NCI-H2196 (cell line): ENCODE measurements at regions not wholly inside any gene's neighbourhood (a gene's known extent, or its start where the extent isn't known, plus 50 kb on each side); places are given as distances from the start of the nearest gene placed in this dataset.
"Not testable (repeated sequence)": the region's sequence is repeated elsewhere in the genome, so short reads cannot be mapped to it uniquely, and the experiment has no call there.

Experiments used
- DNase-seq: peaks from one replicate; lab custom pipeline; 2025; ENCODE audit not compliant: unreplicated experiment; lab: John Stamatoyannopoulos, UW

DNA sequence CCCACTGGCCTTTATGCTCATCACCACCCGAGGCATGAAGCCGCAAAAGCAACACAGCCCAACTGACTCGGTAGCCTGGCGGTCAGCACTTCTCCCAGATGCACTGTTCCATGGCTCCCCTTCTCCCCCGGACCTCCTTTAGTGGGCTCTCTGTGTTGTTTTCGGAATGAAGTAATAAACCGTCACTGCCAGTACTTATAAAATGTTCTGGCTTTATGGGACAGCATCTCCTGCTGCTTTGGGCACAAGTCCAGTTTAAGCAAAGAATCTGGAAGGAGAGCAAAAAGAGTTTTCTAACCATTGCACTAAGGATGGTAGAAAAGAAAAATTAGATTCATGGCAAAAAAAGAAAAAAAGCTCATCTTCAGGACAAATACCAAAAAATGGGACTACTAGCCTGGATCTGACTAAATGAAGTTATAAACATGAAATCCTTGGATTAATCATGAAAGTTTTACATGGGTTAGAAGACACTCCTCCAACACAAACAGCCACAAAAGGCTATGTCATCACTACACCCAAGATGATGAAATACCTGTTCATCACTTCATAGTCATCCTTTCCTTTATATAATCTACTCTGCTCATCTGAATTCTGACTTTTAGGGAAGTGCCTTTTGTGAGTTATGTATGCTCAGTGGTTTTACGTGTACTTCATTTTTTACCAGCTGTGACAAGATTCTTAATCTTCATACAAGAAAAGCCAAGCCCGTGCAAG, 89.5 kb upstream of the UBE2E2 start:
- no peak for DNase-seq

DNA sequence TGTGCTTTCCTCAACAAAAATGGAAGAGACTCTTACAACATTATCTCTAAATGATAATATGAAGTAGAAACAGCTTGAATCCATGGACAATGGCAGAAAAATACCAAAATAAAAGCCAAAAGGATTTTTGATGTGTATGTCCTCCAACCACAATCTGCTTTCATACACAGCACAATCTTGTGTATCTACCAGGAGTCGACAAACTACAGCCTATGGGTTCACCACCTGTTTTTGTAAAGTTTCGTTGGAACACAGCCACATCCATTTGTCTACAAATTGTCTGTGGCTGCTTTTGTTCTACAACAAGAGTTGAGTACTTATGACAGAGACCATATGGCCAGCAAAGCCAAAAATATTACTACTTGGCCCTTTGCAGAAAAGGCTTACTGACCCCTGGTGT, 88.7 kb upstream of the UBE2E2 start:
- DNase-seq: no peak

DNA sequence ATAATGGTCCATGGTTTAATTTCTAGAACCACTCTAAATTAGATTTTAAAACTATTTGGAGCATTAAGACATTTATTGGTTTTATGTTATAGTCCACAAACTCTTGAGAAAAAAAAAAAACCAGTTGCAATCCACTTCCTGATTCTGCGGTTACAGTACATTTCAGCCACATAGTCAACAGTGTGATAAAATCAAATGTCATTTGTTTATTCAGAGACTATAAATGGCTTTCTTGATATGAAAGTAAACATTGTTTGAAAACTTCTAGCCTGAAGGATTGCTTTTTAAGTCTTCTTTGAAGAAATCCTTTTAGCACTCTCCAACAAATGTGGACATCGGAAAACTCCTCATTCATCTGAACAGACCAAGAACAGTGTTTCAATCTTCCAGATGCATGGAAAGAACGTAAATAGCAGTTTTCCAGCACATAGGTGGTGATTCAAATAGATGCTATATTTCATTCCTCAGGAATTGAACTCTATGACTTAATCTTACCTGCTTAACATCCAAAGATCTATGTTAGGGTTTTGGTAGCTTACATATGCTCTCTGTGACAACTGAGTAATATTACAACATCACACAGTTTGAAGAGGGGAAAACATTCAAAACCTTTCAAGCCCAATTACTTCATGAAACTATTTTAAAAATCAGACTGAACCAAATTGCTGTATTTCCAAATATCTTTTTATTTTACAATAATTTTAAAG, 87.8 kb upstream of the UBE2E2 start:
- no peak for DNase-seq

DNA sequence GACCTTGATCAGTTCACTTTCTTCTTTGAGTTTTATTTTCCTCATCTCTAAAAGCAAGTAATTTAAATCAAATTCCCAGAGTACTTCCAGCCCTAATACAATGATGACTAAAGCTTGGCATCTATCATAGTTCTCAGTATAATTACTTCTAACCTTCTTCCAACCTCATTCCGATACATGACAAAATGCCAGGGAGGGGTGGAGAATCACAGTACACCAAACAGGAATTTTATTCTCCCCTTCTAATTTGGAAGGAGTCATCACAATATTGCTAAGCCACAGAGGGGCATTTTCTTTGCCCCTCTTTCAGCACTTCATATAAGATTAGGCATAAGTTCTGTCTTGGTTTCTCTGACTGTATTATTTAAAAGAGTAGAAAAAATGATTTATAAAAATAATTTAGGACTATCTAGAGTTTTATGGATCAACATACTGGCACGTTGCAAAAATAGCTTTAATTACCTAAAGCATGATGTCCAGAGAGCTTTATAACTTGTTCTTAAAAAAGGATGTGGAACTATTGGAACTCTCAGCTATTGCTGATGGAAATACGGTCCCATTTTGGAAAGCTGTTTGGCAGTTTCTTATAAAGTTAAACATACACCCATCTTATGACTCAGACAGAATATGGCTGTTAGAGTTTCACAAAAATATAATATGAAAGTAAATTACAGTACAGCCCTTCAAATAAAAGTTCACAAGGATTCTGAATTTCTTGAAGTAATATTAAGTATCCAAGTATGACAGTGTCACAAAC, 86.9 kb upstream of the UBE2E2 start:
- DNase-seq: no peak

DNA sequence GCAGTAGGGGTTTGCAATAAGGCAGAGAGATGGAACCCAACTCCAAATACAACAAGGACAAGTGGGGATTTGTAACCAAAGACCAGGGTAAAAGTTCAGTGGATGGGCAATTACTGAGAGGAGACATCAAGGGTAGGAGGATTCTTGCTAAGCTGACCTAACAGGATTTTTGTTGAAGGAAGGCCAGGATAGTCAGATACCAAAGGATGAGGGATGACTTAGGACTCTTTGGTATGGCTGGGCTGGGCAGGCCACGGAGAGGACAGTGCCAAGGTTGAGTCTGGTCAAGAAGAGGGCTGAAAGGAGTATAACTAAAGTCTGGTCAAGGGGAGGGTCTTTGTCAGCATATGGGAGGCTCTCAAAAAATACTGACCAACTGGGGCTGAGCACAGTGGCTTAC, 85.3 kb upstream of the UBE2E2 start:
- DNase-seq: no peak

DNA sequence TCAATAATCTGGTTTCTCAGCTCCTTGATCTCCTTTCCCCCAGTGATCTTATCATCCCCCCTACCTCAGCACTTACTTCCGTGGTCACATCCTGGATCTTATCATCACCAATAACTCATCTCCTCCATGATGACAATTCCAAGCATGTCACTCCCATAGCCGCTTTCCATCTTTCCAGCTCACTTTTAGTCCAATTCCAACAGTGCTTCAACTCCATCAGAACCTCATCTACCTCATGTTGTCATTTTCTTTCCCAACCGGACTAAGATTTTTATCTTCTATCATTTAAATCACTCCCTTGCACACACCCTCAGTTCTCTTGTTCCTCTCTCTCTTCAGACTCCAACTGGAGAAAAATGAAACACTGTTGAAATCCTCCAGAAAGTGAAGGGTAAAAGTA, 75.9 kb upstream of the UBE2E2 start:
- no peak for DNase-seq

DNA sequence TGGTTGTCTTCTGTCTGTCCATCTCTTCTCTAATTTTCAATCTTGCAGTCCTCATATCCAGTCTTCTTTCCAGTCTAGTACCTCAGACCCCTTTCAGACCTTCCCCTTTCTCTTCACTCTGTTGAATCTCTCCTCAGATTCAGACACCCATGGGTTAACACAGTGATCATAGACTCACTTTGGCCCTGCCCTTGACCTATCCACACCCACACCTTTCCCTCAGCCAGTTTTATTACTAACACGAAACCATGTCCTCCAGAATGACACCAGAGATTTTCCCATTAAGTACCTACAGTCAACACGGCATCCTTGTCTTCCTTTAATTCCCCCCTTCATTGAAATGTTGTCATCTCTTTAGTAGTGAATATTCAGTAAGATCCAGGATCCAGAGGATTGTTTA, 74.5 kb upstream of the UBE2E2 start:
- no peak for DNase-seq

DNA sequence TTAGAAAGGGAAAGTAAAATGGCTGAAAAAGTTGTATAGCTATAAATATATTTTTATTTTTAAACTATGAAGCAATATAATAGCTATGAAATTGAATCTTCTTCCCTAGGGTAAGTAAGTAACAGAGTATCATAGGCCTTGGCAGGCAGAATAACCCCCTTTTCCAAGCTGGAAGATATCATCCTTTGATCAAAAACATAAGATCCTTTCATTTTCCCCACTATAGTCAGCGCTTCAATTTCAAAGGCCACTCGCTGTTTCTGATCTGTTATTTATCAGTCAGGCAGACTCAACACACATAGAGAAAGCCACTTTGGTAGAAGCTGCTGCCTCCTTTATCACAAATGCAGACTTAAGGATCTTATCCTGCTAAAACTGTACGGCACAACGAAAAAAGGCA, 74.0 kb upstream of the UBE2E2 start:
- no peak for DNase-seq

DNA sequence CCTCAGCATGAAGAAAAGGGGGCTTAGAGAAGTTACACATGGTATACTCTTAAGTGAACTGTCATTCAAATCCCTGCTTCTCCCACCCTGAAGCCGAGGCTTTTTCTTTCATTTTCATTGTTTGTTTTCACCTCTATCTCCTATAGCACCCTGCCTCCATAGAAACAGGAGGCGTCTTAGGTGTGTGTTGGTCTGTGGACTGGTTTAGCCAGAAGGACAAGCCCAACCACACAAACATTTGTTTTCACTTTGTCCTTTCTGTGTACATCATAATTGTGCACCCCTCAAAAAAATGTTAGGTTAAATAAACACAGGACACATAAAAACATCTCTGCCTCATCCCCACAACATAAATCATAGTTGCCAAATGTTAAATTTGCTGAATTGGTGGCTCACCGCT, 73.3 kb upstream of the UBE2E2 start:
- DNase-seq: peak; percentile 15

DNA sequence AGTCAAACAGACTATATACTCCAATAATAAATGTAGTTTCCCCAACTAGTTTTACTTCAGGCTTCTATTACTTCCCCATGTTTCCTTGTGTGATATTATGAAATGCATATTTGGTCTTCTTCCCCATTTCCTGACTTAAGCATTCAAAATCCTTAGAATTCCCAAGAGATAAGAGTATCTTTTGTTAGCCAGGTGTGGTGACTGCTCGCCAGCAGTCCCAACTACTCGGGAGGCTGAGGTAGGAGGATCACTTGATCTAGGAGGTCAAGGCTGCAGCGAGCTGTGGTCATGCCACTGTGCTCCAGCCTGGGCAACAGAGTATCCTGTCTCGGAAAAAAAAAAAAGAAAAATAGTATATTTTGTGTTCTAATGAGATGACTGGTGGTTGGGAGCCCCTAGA, 72.7 kb upstream of the UBE2E2 start:
- DNase-seq: no peak

DNA sequence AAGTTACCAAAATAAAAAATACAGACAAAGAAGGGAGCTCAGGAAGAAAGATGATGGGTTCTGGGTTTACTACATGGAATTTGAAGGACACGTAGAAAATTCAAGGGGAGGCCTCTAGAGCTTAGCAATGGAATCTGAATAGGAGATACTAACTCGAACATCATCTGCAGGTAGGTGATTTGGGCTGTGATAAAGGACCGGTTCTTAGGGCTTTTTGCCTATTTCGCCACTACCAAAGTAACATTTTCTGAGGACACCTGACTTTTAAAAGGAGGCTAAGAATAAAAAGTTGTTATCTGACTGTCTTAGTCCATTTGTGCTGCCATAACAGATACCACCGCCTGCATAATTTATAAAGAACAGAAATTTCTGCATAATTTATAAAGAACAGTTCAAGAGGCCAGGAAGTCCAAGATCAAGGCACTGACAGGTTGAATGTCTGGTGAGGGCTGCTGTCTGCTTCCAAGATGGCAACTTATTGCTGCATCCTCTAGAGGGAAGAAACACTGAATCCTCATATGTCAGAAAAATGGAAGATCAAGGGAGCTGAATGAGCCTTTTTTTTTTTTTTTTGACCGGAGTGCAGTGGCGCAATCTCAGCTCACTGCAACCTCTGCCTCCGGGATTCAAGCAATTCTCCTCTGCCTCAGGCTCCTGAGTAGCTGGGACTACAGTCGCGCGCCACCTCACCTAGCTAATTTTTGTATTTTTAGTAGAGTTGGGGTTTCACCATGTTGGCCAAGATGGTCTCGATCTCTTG, 67.9 kb upstream of the UBE2E2 start:
- no peak for DNase-seq

DNA sequence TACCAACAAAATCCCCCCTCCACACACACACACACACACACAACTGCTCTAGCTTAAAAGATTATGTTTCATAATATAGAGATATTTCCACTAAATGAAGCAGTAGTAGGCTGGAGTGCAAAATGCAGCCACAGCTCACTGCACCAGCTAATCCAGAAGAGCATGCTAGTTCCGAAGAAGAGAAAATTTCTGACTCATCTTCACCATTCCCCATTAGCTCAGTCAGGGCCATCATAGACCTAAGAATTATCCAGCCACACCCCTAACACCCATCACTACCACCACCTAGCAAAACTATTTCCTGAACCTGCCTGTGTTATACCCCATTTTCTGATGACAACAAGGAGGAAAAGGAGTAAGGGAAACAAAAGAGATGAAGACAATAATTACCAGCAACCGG, 67.1 kb upstream of the UBE2E2 start:
- DNase-seq: no peak

DNA sequence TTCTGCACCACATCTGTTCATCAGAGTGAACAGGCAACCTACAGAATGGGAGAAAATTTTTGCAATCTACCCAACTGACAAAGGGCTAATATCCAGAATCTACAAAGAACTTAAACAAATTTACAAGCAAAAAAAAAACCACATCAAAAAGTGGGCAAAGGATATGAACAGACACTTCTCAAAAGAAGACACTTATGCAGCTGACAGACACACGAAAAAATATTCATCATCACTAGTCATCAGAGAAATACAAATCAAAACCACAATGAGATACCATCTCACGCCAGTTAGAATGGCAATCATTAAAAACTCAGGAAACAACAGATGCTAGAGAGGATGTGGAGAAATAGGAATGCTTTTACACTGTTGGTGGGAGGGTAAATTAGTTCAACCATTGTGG, 59.1 kb upstream of the UBE2E2 start:
- DNase-seq: not testable (repeated sequence)

DNA sequence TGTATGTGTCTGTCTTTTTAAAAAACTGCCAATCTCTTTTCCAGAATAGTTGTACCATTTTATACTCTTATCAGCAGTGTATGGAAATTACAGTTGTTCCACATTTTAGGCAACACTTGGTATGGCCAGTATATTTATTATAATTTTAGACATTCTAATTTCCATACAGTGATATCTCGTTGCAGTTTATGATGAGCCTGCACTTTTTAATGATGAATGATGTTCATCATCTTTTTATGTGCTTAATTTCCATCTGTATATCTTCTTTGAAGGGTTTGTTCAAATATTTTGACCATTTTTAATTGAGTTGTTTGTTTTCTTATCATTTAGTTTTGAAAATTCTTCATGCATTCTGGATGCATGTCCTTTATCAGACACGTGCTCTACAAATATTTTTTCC, 57.0 kb upstream of the UBE2E2 start:
- DNase-seq: no peak

DNA sequence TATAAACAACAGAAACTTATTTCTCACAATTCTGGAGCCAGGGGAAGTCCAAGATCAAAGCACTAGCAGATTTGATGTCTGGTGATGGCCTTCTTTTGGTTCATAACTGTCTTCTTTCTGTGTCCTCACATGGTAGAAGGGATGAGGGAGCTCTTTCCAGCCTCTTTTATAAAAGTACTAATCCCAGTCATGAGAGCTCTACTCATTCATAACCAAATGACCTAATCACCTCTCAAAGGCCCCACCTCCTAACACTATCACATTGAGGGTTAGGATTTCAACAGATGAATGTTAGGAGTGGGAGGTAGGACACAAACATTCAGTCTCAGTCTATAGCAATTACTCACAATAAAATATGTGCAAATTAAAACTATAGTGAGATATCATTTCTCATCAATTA, 50.1 kb upstream of the UBE2E2 start:
- DNase-seq: no peak
